ENCODE measurements at regions not wholly inside any gene's neighbourhood (a gene's known extent, or its start where the extent isn't known, plus 50 kb on each side); places are given as distances from the start of the nearest gene placed in this dataset.

GRCh38 chr2:217154923-217155322 lies 295.1 kb upstream of the TNP1 start:
- TF ChIP-seq EZH2 (IDR thresholded peaks at IDR 0.05; ENCODE audit: borderline replicate concordance, low read depth, low read length, poor library complexity, severe bottlenecking), result no peak
- no peak for TF ChIP-seq CTCF (conservative IDR thresholded peaks at IDR 0.05; ENCODE audit: low read depth, low read length)
- no peak overlapping the region for H3K27ac ChIP-seq (ENCODE audit: low read depth, low read length, poor library complexity, severe bottlenecking)
- H3K27me3 ChIP-seq (replicated peaks; ENCODE audit: insufficient read depth, low read depth, low read length, poor library complexity), result no peaks in the 10 kb centered on the region
- intact Hi-C loops (cut with micrococcal nuclease; ENCODE audit: unreplicated experiment), result no loop called here
- no TSS peak for BruUV-seq (replicated peaks)
- POLR2A ChIA-PET (ENCODE audit: low non-redundant PET), result no interaction called here
- CTCF ChIA-PET, result no interaction called here
- H3K36me3 ChIP-seq (ENCODE audit: insufficient read depth, low read length, poor library complexity, severe bottlenecking), result no peaks in the 10 kb centered on the region
- H3K4me3 ChIP-seq (ENCODE audit: low read depth, low read length, poor library complexity, severe bottlenecking), result no peak overlapping the region
- DNase-seq (ENCODE audit: low spot score), result no peak
- H3K9me3 ChIP-seq (ENCODE audit: low read depth, low read length, poor library complexity, severe bottlenecking), result no peaks in the 10 kb centered on the region
- H3K4me1 ChIP-seq (ENCODE audit: insufficient read depth, low read length, poor library complexity, severe bottlenecking), result no peaks in the 10 kb centered on the region

GRCh38 chr2:217153510-217153909 lies 293.6 kb upstream of the TNP1 start:
- H3K4me3 ChIP-seq (ENCODE audit: low read depth, low read length, poor library complexity, severe bottlenecking), result no peak overlapping the region
- H3K9me3 ChIP-seq (ENCODE audit: low read depth, low read length, poor library complexity, severe bottlenecking), result no peaks in the 10 kb centered on the region
- H3K4me1 ChIP-seq (ENCODE audit: insufficient read depth, low read length, poor library complexity, severe bottlenecking), result no peaks in the 10 kb centered on the region
- H3K27me3 ChIP-seq (replicated peaks; ENCODE audit: insufficient read depth, low read depth, low read length, poor library complexity), result no peaks in the 10 kb centered on the region
- DNase-seq (ENCODE audit: low spot score), result no peak
- TF ChIP-seq CTCF (conservative IDR thresholded peaks at IDR 0.05; ENCODE audit: low read depth, low read length) (no peak), EZH2 (IDR thresholded peaks at IDR 0.05; ENCODE audit: borderline replicate concordance, low read depth, low read length, poor library complexity, severe bottlenecking) (no peak)
- no peak overlapping the region for H3K27ac ChIP-seq (ENCODE audit: low read depth, low read length, poor library complexity, severe bottlenecking)
- ChIA-PET POLR2A (ENCODE audit: low non-redundant PET) (interaction anchor here (0.6 kb wide), 1 partner anchor 1968 kb away, joined by 3 read pairs; no protein-coding TSS in a partner anchor), CTCF (no interaction called here)
- intact Hi-C loops (cut with micrococcal nuclease; ENCODE audit: unreplicated experiment), result no loop called here
- BruUV-seq (replicated peaks), result no TSS peak
- H3K36me3 ChIP-seq (ENCODE audit: insufficient read depth, low read length, poor library complexity, severe bottlenecking), result no peaks in the 10 kb centered on the region

GRCh38 chr2:217152831-217153230 lies 293.0 kb upstream of the TNP1 start:
- POLR2A ChIA-PET (ENCODE audit: low non-redundant PET), result interaction anchor here (0.6 kb wide), 1 partner anchor 1968 kb away, joined by 3 read pairs; no protein-coding TSS in a partner anchor
- Histone ChIP-seq H3K27ac (ENCODE audit: low read depth, low read length, poor library complexity, severe bottlenecking) (no peak overlapping the region), H3K4me1 (ENCODE audit: insufficient read depth, low read length, poor library complexity, severe bottlenecking) (no peaks in the 10 kb centered on the region), H3K4me3 (ENCODE audit: low read depth, low read length, poor library complexity, severe bottlenecking) (no peak overlapping the region), H3K36me3 (ENCODE audit: insufficient read depth, low read length, poor library complexity, severe bottlenecking) (no peaks in the 10 kb centered on the region), H3K9me3 (ENCODE audit: low read depth, low read length, poor library complexity, severe bottlenecking) (no peaks in the 10 kb centered on the region), H3K27me3 (replicated peaks; ENCODE audit: insufficient read depth, low read depth, low read length, poor library complexity) (no peaks in the 10 kb centered on the region)
- CTCF ChIA-PET, result no interaction called here
- TF ChIP-seq CTCF (conservative IDR thresholded peaks at IDR 0.05; ENCODE audit: low read depth, low read length) (no peak), EZH2 (IDR thresholded peaks at IDR 0.05; ENCODE audit: borderline replicate concordance, low read depth, low read length, poor library complexity, severe bottlenecking) (no peak)
- intact Hi-C loops (cut with micrococcal nuclease; ENCODE audit: unreplicated experiment), result no loop called here
- DNase-seq (ENCODE audit: low spot score), result no peak
- no TSS peak for BruUV-seq (replicated peaks)
